GM23248 (cell line): ENCODE measurements at regions not wholly inside any gene's neighbourhood (a gene's known extent, or its start where the extent isn't known, plus 50 kb on each side); places are given as distances from the start of the nearest gene placed in this dataset.

Source experiments
- DNase-seq: peaks from one replicate; pipeline ENCODE4 v3.0.0-alpha.2; 2015
- H2AFZ ChIP-seq: fragments of 200-600 bp; sonication (generic); 2 replicates; pipeline ENCODE4 v1.6.1; 2016; ENCODE audit warnings: antibody characterized with exemption
- H3F3A ChIP-seq: fragments of 200-600 bp; sonication (generic); 2 replicates; pipeline ENCODE4 v1.6.1; 2016; ENCODE audit warnings: mild to moderate bottlenecking, antibody characterized with exemption, mixed run types; ENCODE audit not compliant: insufficient read depth
- H3K27ac ChIP-seq: fragments of 200-600 bp; sonication (generic); 2 replicates; pipeline ENCODE4 v1.5.1; 2016; ENCODE audit warnings: mild to moderate bottlenecking
- H3K27me3 ChIP-seq: fragments of 200-600 bp; sonication (generic); replicated peaks from 2 replicates; pipeline ENCODE4 v1.6.1; 2016; ENCODE audit warnings: mild to moderate bottlenecking; ENCODE audit not compliant: insufficient read depth
- H3K36me3 ChIP-seq: fragments of 200-600 bp; sonication (generic); 2 replicates; pipeline ENCODE4 v1.6.1; 2016; ENCODE audit warnings: low read depth, mild to moderate bottlenecking
- H3K4me1 ChIP-seq: fragments of 200-600 bp; sonication (generic); 2 replicates; pipeline ENCODE4 v1.6.1; 2016; ENCODE audit warnings: mild to moderate bottlenecking; ENCODE audit not compliant: insufficient read depth
- H3K4me2 ChIP-seq: fragments of 200-600 bp; sonication (generic); one replicate; pipeline ENCODE4 v1.6.1; 2016; ENCODE audit warnings: mild to moderate bottlenecking; ENCODE audit not compliant: unreplicated experiment
- H3K4me3 ChIP-seq: fragments of 200-600 bp; sonication (generic); 2 replicates; pipeline ENCODE4 v1.5.1; 2016; ENCODE audit warnings: mild to moderate bottlenecking
- H3K79me2 ChIP-seq: fragments of 200-600 bp; sonication (generic); 2 replicates; pipeline ENCODE4 v1.6.1; 2016; ENCODE audit warnings: mild to moderate bottlenecking; ENCODE audit not compliant: insufficient read depth
- H3K9ac ChIP-seq: fragments of 200-600 bp; sonication (generic); 2 replicates; pipeline ENCODE4 v1.6.1; 2016; ENCODE audit warnings: mild to moderate bottlenecking
- H3K9me2 ChIP-seq: fragments of 200-600 bp; sonication (generic); 2 replicates; pipeline ENCODE4 v1.6.1; 2016; ENCODE audit warnings: mixed run types, mild to moderate bottlenecking, moderate library complexity; ENCODE audit not compliant: insufficient read depth
- H3K9me3 ChIP-seq: fragments of 200-600 bp; sonication (generic); one replicate; pipeline ENCODE4 v1.6.1; 2017; ENCODE audit warnings: low read depth
- H4K20me1 ChIP-seq: fragments of 200-600 bp; sonication (generic); 2 replicates; pipeline ENCODE4 v1.6.0; 2016; ENCODE audit not compliant: insufficient read depth
- EZH2 ChIP-seq: fragments of 200-600 bp; sonication (generic); IDR thresholded peaks from 2 replicates; pipeline ENCODE4 v1.6.1; 2018; ENCODE audit warnings: antibody characterized with exemption, mild to moderate bottlenecking; ENCODE audit not compliant: insufficient read depth, poor library complexity, severe bottlenecking
- EZH2phosphoT487 ChIP-seq: fragments of 200-600 bp; sonication (generic); IDR thresholded peaks from 2 replicates; pipeline ENCODE4 v1.6.1; 2018; ENCODE audit warnings: antibody characterized with exemption, moderate library complexity, mild to moderate bottlenecking, low read depth; ENCODE audit not compliant: insufficient read depth
- WGBS, 2 experiments: methylation state at CpG; one replicate each; pipeline ENCODE4 v1.1.6; 2015 to 2017; ENCODE audit warnings: low lambda C conversion rate in 2 of 2, low coverage in 1 of 2; ENCODE audit errors: missing lambda C conversion rate in 2 of 2; 5-methylcytosine and 5-hydroxymethylcytosine counted together
- in situ Hi-C: fragments of 300-500 bp; cut with MboI; formaldehyde crosslinking; loops from 2 replicates; pipeline ENCODE4 v1.15.0; 2020

GRCh38 chr17:54738496-54738895, 162.2 kb upstream of the TOM1L1 start:
- no peaks in the 10 kb centered on the region for H4K20me1 ChIP-seq
- H3K27me3 ChIP-seq: no peaks in the 10 kb centered on the region
- H3K4me2 ChIP-seq: no peak overlapping the region
- H3K27ac ChIP-seq: no peak overlapping the region
- in situ Hi-C loops: no loop called here
- H3F3A ChIP-seq: no peaks in the 10 kb centered on the region
- no peak overlapping the region for H2AFZ ChIP-seq
- no peaks in the 10 kb centered on the region for H3K79me2 ChIP-seq
- H3K9ac ChIP-seq: no peak overlapping the region
- H3K36me3 ChIP-seq: no peaks in the 10 kb centered on the region
- WGBS, 2 experiments: 14 to 21% methylated on average over 1 of the region's 1 CpG
- no peaks in the 10 kb centered on the region for H3K9me3 ChIP-seq
- no peaks in the 10 kb centered on the region for H3K9me2 ChIP-seq
- no peak overlapping the region for H3K4me3 ChIP-seq
- DNase-seq: no peak
- H3K4me1 ChIP-seq: no peaks in the 10 kb centered on the region
- no peak for TF ChIP-seq EZH2phosphoT487
- TF ChIP-seq EZH2: no peak

- H3K9me2 ChIP-seq: no peaks in the 10 kb centered on the region
- H3K36me3 ChIP-seq: no peaks in the 10 kb centered on the region
- no peak overlapping the region for H3K9ac ChIP-seq
- H3K4me3 ChIP-seq: no peak overlapping the region
- TF ChIP-seq EZH2phosphoT487 (no peak), EZH2 (no peak)
- H2AFZ ChIP-seq: no peak overlapping the region
- in situ Hi-C loops: no loop called here
- DNase-seq: no peak
- no peaks in the 10 kb centered on the region for H3K79me2 ChIP-seq
- H3K9me3 ChIP-seq: no peaks in the 10 kb centered on the region
- no peaks in the 10 kb centered on the region for H3F3A ChIP-seq
- no peaks in the 10 kb centered on the region for H3K27me3 ChIP-seq
- WGBS, 2 experiments: 6 to 22% methylated on average over 1 of the region's 1 CpG
- H3K4me2 ChIP-seq: no peak overlapping the region
- no peaks in the 10 kb centered on the region for H4K20me1 ChIP-seq
- no peak overlapping the region for H3K27ac ChIP-seq
- no peaks in the 10 kb centered on the region for H3K4me1 ChIP-seq
These were observed 155.9 kb upstream of the TOM1L1 start for GRCh38 chr17:54744750-54745149.

- Histone ChIP-seq H3F3A (no peaks in the 10 kb centered on the region), H3K4me2 (no peak overlapping the region), H3K79me2 (no peaks in the 10 kb centered on the region), H3K9ac (no peak overlapping the region), H3K4me3 (no peak overlapping the region), H4K20me1 (no peaks in the 10 kb centered on the region), H3K4me1 (no peaks in the 10 kb centered on the region), H3K9me3 (no peaks in the 10 kb centered on the region), H3K9me2 (no peaks in the 10 kb centered on the region), H3K27ac (no peak overlapping the region), H2AFZ (no peak overlapping the region), H3K36me3 (no peaks in the 10 kb centered on the region), H3K27me3 (no peaks in the 10 kb centered on the region)
- no peak for DNase-seq
- no peak for TF ChIP-seq EZH2phosphoT487
- TF ChIP-seq EZH2: no peak
- in situ Hi-C loops: no loop called here
These were observed 155.4 kb upstream of the TOM1L1 start for GRCh38 chr17:54745239-54745638.

GRCh38 chr17:54745862-54746261, 154.8 kb upstream of the TOM1L1 start:
- no peak overlapping the region for H3K9ac ChIP-seq
- no peak overlapping the region for H2AFZ ChIP-seq
- in situ Hi-C loops: no loop called here

GRCh38 chr17:54749157-54749556, 151.5 kb upstream of the TOM1L1 start:
- Histone ChIP-seq H2AFZ (no peak overlapping the region), H3K4me2 (no peak overlapping the region), H3K9me3 (no peaks in the 10 kb centered on the region), H3K27ac (no peak overlapping the region), H3K27me3 (no peaks in the 10 kb centered on the region), H3K4me1 (no peaks in the 10 kb centered on the region), H3F3A (no peaks in the 10 kb centered on the region), H3K36me3 (no peaks in the 10 kb centered on the region), H3K9me2 (no peaks in the 10 kb centered on the region), H3K79me2 (no peaks in the 10 kb centered on the region), H4K20me1 (no peaks in the 10 kb centered on the region), H3K4me3 (no peak overlapping the region), H3K9ac (no peak overlapping the region)
- no peak for DNase-seq
- in situ Hi-C loops: no loop called here
- TF ChIP-seq EZH2 (no peak), EZH2phosphoT487 (no peak)
- 0 to 6% methylated on average over 1 of the region's 1 CpG for WGBS, 2 experiments

More at GRCh38 chr17:54745862-54746261, 154.8 kb upstream of the TOM1L1 start:
- Histone ChIP-seq H3K27ac (no peak overlapping the region), H3K79me2 (no peaks in the 10 kb centered on the region), H3K4me1 (no peaks in the 10 kb centered on the region), H4K20me1 (no peaks in the 10 kb centered on the region), H3F3A (no peaks in the 10 kb centered on the region), H3K9me3 (no peaks in the 10 kb centered on the region), H3K36me3 (no peaks in the 10 kb centered on the region), H3K4me2 (no peak overlapping the region), H3K4me3 (no peak overlapping the region), H3K27me3 (no peaks in the 10 kb centered on the region), H3K9me2 (no peaks in the 10 kb centered on the region)
- no peak for DNase-seq
- TF ChIP-seq EZH2phosphoT487 (no peak), EZH2 (no peak)
- WGBS, 2 experiments: 8 to 12% methylated on average over 5 of the region's 5 CpGs
